CD4-positive, alpha-beta T cell treated with Interleukin-12 subunit alpha and Interleukin-12 subunit beta, for 1 hour (primary cell): ENCODE measurements at regions not wholly inside any gene's neighbourhood (a gene's known extent, or its start where the extent isn't known, plus 50 kb on each side); places are given as distances from the start of the nearest gene placed in this dataset.

Experiments used
- DNase-seq: peaks from one replicate; pipeline ENCODE4 v3.0.0-alpha.2; 2020

- DNase-seq = no peak
These were observed 146.9 kb downstream of the C16orf95 start for GRCh38 chr16:87170310-87170709.

- no peak for DNase-seq
These were observed 145.5 kb downstream of the C16orf95 start for GRCh38 chr16:87171723-87172122.

- DNase-seq = no peak
These were observed 144.6 kb downstream of the C16orf95 start for GRCh38 chr16:87172632-87173031.

GRCh38 chr16:87173294-87173893, 143.8 kb downstream of the C16orf95 start:
- no peak for DNase-seq

- DNase-seq = no peak
These were observed 143.1 kb downstream of the C16orf95 start for GRCh38 chr16:87174061-87174460.

GRCh38 chr16:87176735-87177134, 140.5 kb downstream of the C16orf95 start:
- DNase-seq = no peak

GRCh38 chr16:87177673-87178072, 139.5 kb downstream of the C16orf95 start:
- DNase-seq = no peak

- no peak for DNase-seq
These were observed 138.9 kb downstream of the C16orf95 start for GRCh38 chr16:87178177-87178863.

- DNase-seq = no peak
These were observed 138.2 kb downstream of the C16orf95 start for GRCh38 chr16:87178977-87179376.

GRCh38 chr16:87180069-87180468, 137.1 kb downstream of the C16orf95 start:
- DNase-seq = no peak

- no peak for DNase-seq
These were observed 134.4 kb downstream of the C16orf95 start for GRCh38 chr16:87182759-87183158.

- no peak for DNase-seq
These were observed 133.5 kb downstream of the C16orf95 start for GRCh38 chr16:87183647-87184046.

- DNase-seq = no peak
These were observed 131.9 kb downstream of the C16orf95 start for GRCh38 chr16:87185308-87185707.

- no peak for DNase-seq
These were observed 131.2 kb downstream of the C16orf95 start for GRCh38 chr16:87185983-87186382.

- no peak for DNase-seq
These were observed 130.7 kb downstream of the C16orf95 start for GRCh38 chr16:87186446-87186845.

GRCh38 chr16:87186876-87187533, 130.2 kb downstream of the C16orf95 start:
- no peak for DNase-seq

- no peak for DNase-seq
These were observed 129.1 kb downstream of the C16orf95 start for GRCh38 chr16:87188104-87188503.

- no peak for DNase-seq
These were observed 127.8 kb downstream of the C16orf95 start for GRCh38 chr16:87189426-87189825.

- DNase-seq = no peak
These were observed 126.6 kb downstream of the C16orf95 start for GRCh38 chr16:87190288-87191230.

GRCh38 chr16:87192452-87193073, 124.6 kb downstream of the C16orf95 start:
- DNase-seq = no peak

- no peak for DNase-seq
These were observed 123.0 kb downstream of the C16orf95 start for GRCh38 chr16:87194172-87194571.

- DNase-seq = no peak
These were observed 122.0 kb downstream of the C16orf95 start for GRCh38 chr16:87195161-87195560.

- DNase-seq = no peak
These were observed 121.0 kb downstream of the C16orf95 start for GRCh38 chr16:87196231-87196630.
